Activated CD4-positive, alpha-beta T cell treated with anti-CD3 and anti-CD28 coated beads for 36 hours (primary cell): ENCODE measurements at regions not wholly inside any gene's neighbourhood (a gene's known extent, or its start where the extent isn't known, plus 50 kb on each side); places are given as distances from the start of the nearest gene placed in this dataset.

ENCODE experiments used
- ATAC-seq: fragments of 200-7000 bp; cut with Tn5 transposase; one replicate; pipeline ENCODE4 v1.10.0; 2021; ENCODE audit warnings: mild to moderate bottlenecking, moderate library complexity
- CTCF ChIA-PET: fragments of 350-600 bp; sonication (Branson Sonifier 250); formaldehyde crosslinking; loops from one replicate; lab custom pipeline; 2021; ENCODE audit warnings: antibody characterized with exemption; lab: Charles Lee
- POLR2A ChIA-PET: fragments of 350-600 bp; sonication (Branson Sonifier 250); formaldehyde crosslinking; loops from one replicate; lab custom pipeline; 2021; ENCODE audit warnings: antibody characterized with exemption, inconsistent platforms; lab: Charles Lee
- DNase-seq: peaks from one replicate; pipeline ENCODE4 v3.0.0-alpha.2; 2020
- H3K27ac Mint-ChIP-seq: one replicate; pipeline ENCODE4 v1.8.0; 2021; ENCODE audit warnings: mixed read lengths
- H3K27me3 Mint-ChIP-seq: one replicate; pipeline ENCODE4 v1.8.0; 2021; ENCODE audit warnings: mixed read lengths
- H3K36me3 Mint-ChIP-seq: one replicate; pipeline ENCODE4 v1.8.0; 2021; ENCODE audit warnings: low read depth, mixed read lengths
- H3K4me1 Mint-ChIP-seq: one replicate; pipeline ENCODE4 v1.8.0; 2021; ENCODE audit warnings: mixed read lengths
- H3K4me3 Mint-ChIP-seq: one replicate; pipeline ENCODE4 v1.8.0; 2021; ENCODE audit warnings: mild to moderate bottlenecking, moderate library complexity, mixed read lengths
- H3K9me3 Mint-ChIP-seq: one replicate; pipeline ENCODE4 v1.8.0; 2021; ENCODE audit warnings: low read depth, mixed read lengths
- intact Hi-C, 2 experiments: fragments of 100-400 bp; cut with DNase I in 1 of 2; cut with micrococcal nuclease in 1 of 2; formaldehyde crosslinking; loops; one replicate each; pipeline versions ENCODE4 v1.14.2 to v1.15.1; 2022 to 2024; cut with DNase I, micrococcal nuclease

- peaks cover 19% of the 10 kb centered on the region for H3K27me3 Mint-ChIP-seq
- DNase-seq = no peak
- H3K36me3 Mint-ChIP-seq = no peaks in the 10 kb centered on the region
- intact Hi-C loops = no loop called here
- ChIA-PET POLR2A (no interaction called here), CTCF (no interaction called here)
- no peak overlapping the region for H3K27ac Mint-ChIP-seq
- ATAC-seq = no peak
- peaks cover 4% of the 10 kb centered on the region for H3K9me3 Mint-ChIP-seq
- no peaks in the 10 kb centered on the region for H3K4me1 Mint-ChIP-seq
- H3K4me3 Mint-ChIP-seq = no peak overlapping the region
Measured at GRCh38 chr15:91685436-91685835, 168.1 kb upstream of the SLCO3A1 start.

- DNase-seq = no peak
- peaks cover 4% of the 10 kb centered on the region for H3K9me3 Mint-ChIP-seq
- POLR2A ChIA-PET = no interaction called here
- no peaks in the 10 kb centered on the region for H3K4me1 Mint-ChIP-seq
- no peaks in the 10 kb centered on the region for H3K36me3 Mint-ChIP-seq
- no peak for ATAC-seq
- CTCF ChIA-PET = no interaction called here
- intact Hi-C loops = no loop called here
- H3K4me3 Mint-ChIP-seq = no peak overlapping the region
- H3K27ac Mint-ChIP-seq = no peak overlapping the region
- H3K27me3 Mint-ChIP-seq = peaks cover 5% of the 10 kb centered on the region
Measured at GRCh38 chr15:91688811-91689210, 164.7 kb upstream of the SLCO3A1 start.

- Mint-ChIP-seq H3K27ac (no peak overlapping the region), H3K27me3 (no peaks in the 10 kb centered on the region), H3K36me3 (no peaks in the 10 kb centered on the region), H3K9me3 (peaks cover 4% of the 10 kb centered on the region), H3K4me1 (no peaks in the 10 kb centered on the region), H3K4me3 (no peak overlapping the region)
- ATAC-seq (no peak), DNase-seq (no peak)
- POLR2A ChIA-PET = no interaction called here
- CTCF ChIA-PET = interaction anchor here (1.4 kb wide), 1 partner anchor 16 kb away, joined by 3 read pairs; no protein-coding TSS in a partner anchor
- intact Hi-C loops = no loop called here
Measured at GRCh38 chr15:91689377-91689776, 164.1 kb upstream of the SLCO3A1 start.

DNA sequence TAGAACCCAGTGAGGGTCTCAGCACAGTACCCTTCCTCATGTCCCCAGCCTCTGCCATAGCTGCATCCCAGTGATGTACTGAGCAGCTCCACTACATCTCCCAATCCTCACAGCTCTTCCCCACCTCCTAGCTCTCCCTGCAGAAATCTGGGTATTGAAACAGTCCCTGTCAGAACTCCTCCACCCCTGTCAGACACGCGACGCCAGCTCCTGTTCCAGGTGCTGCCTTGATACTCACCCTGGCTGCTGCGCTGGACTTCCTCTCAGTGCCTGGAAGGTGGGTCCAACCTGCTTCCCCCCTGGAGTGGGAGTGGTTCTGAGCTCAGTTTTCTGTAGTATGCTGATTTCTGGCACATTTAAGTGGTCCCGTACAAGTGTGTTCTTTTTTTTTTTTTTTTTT is 160.9 kb upstream of the SLCO3A1 start:
- intact Hi-C loops = no loop called here
- H3K27me3 Mint-ChIP-seq = no peaks in the 10 kb centered on the region
- no peak for DNase-seq
- H3K4me1 Mint-ChIP-seq = no peaks in the 10 kb centered on the region
- CTCF ChIA-PET = interaction anchor here (2.4 kb wide), 1 partner anchor 13 kb away, joined by 11 read pairs; no protein-coding TSS in a partner anchor
- H3K9me3 Mint-ChIP-seq = peaks cover 4% of the 10 kb centered on the region
- no peaks in the 10 kb centered on the region for H3K36me3 Mint-ChIP-seq
- POLR2A ChIA-PET = interaction anchor here (0.6 kb wide), 1 partner anchor 338 kb away, joined by 3 read pairs; no protein-coding TSS in a partner anchor
- ATAC-seq = no peak
- H3K27ac Mint-ChIP-seq = no peak overlapping the region
- no peak overlapping the region for H3K4me3 Mint-ChIP-seq

- H3K4me1 Mint-ChIP-seq = no peaks in the 10 kb centered on the region
- CTCF ChIA-PET = interaction anchor here (2.4 kb wide), 1 partner anchor 12 kb away, joined by 11 read pairs; no protein-coding TSS in a partner anchor
- intact Hi-C loops = no loop called here
- DNase-seq = no peak
- H3K4me3 Mint-ChIP-seq = no peak overlapping the region
- POLR2A ChIA-PET = interaction anchor here (0.9 kb wide), 1 partner anchor 12 kb away, joined by 4 read pairs; no protein-coding TSS in a partner anchor
- no peaks in the 10 kb centered on the region for H3K9me3 Mint-ChIP-seq
- no peaks in the 10 kb centered on the region for H3K36me3 Mint-ChIP-seq
- H3K27ac Mint-ChIP-seq = no peak overlapping the region
- no peak for ATAC-seq
- no peaks in the 10 kb centered on the region for H3K27me3 Mint-ChIP-seq
Measured at GRCh38 chr15:91694131-91694830, 159.2 kb upstream of the SLCO3A1 start.

DNA sequence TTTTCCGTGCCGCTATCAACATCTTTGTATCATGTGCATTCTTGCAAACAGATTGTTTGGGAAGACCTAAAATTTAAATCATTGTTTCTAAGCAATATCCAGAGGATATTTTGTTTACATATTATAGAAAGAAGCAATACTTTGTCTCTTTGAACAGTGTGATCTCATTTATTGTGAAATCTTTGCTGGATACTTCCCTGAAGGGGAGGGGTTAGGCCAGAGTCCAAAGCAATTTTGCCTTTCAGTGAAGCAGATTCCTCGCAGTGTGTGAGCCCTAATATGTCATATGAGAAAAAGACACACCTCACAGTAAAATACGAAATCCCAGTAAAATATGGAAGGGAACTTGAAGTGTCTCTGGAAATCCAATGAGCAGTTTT is 158.7 kb upstream of the SLCO3A1 start:
- DNase-seq (no peak), ATAC-seq (no peak)
- Mint-ChIP-seq H3K4me1 (no peaks in the 10 kb centered on the region), H3K9me3 (no peaks in the 10 kb centered on the region), H3K4me3 (no peak overlapping the region), H3K27me3 (no peaks in the 10 kb centered on the region), H3K27ac (no peak overlapping the region), H3K36me3 (no peaks in the 10 kb centered on the region)
- intact Hi-C loops = no loop called here
- POLR2A ChIA-PET = interaction anchor here (0.9 kb wide), 1 partner anchor 11 kb away, joined by 4 read pairs; no protein-coding TSS in a partner anchor
- CTCF ChIA-PET = interaction anchor here (0.6 to 3.8 kb wide), 2 partner anchors 11 to 165 kb away, joined by 3 to 25 read pairs; no protein-coding TSS in a partner anchor

GRCh38 chr15:91695799-91696198 is 157.7 kb upstream of the SLCO3A1 start:
- DNase-seq = no peak
- no peak overlapping the region for H3K4me3 Mint-ChIP-seq
- H3K27ac Mint-ChIP-seq = no peak overlapping the region
- H3K4me1 Mint-ChIP-seq = no peaks in the 10 kb centered on the region
- H3K9me3 Mint-ChIP-seq = no peaks in the 10 kb centered on the region
- H3K27me3 Mint-ChIP-seq = no peaks in the 10 kb centered on the region
- H3K36me3 Mint-ChIP-seq = no peaks in the 10 kb centered on the region
- CTCF ChIA-PET = interaction anchor here (0.6 to 3.8 kb wide), 3 partner anchors 10 to 762 kb away, joined by 3 to 25 read pairs (median 3); no protein-coding TSS in a partner anchor
- no peak for ATAC-seq
- POLR2A ChIA-PET = interaction anchor here (0.6 kb wide), 1 partner anchor 287 kb away, joined by 3 read pairs; no protein-coding TSS in a partner anchor
- intact Hi-C loops = no loop called here

DNA sequence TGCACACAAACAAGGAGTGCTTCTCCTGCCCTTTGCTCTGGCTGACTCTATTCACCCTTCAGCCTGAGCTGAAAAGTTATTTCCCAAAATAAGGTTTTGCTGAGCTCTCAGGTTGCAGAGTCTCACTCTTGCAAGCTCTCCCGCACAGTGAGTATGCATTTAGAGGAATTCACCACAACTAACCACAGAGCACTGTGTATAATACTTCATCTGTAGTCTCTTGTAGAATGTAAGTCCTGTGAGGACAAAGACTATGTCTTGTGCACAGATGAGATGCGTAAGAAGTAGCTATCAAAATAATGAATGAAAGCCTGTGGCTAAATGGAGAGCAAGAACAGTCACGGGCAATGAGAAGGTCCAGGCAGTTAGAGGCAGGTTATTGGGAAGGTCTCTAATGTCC is 156.5 kb upstream of the SLCO3A1 start:
- Mint-ChIP-seq H3K4me1 (no peaks in the 10 kb centered on the region), H3K36me3 (no peaks in the 10 kb centered on the region), H3K4me3 (no peak overlapping the region), H3K27ac (no peak overlapping the region), H3K27me3 (no peaks in the 10 kb centered on the region), H3K9me3 (no peaks in the 10 kb centered on the region)
- intact Hi-C loops = no loop called here
- ChIA-PET POLR2A (no interaction called here), CTCF (interaction anchor here (3.8 kb wide), 1 partner anchor 9 kb away, joined by 25 read pairs; no protein-coding TSS in a partner anchor)
- ATAC-seq (no peak), DNase-seq (no peak)

- no peaks in the 10 kb centered on the region for H3K9me3 Mint-ChIP-seq
Measured at GRCh38 chr15:91698241-91698640, 155.3 kb upstream of the SLCO3A1 start.

DNA sequence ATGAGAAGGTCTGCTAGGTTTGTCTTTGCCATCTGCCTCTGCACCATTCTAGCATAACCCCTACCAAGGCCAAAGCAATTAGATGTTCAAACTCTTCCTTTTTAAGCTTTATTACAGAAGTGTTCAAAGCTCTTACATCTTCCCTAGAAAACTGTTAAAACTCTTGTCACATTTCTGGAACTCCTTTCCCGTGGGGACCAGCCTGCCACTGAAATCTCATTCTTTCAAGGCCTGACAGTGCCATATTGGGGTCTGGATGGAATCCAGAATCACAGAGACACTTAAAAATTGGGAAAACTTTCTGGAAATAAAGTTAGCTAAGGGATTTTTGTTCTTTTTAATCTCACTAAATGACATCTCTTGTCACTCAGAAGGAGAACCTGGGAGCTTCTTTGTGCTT is 153.8 kb upstream of the SLCO3A1 start:
- H3K9me3 Mint-ChIP-seq = no peaks in the 10 kb centered on the region
- no peak overlapping the region for H3K4me3 Mint-ChIP-seq
- DNase-seq = no peak
- no peaks in the 10 kb centered on the region for H3K4me1 Mint-ChIP-seq
- no peak overlapping the region for H3K27ac Mint-ChIP-seq
- ChIA-PET CTCF (interaction anchor here (0.6 to 1.0 kb wide), 3 partner anchors 378 to 1595 kb away, joined by 3 to 4 read pairs (median 3); no protein-coding TSS in a partner anchor), POLR2A (no interaction called here)
- H3K27me3 Mint-ChIP-seq = peaks cover 3% of the 10 kb centered on the region
- ATAC-seq = no peak
- intact Hi-C loops = loop anchor here in 1 of 2 experiments (10.0 kb wide), 1 partner anchor 925 kb away; no protein-coding TSS in a partner anchor
- H3K36me3 Mint-ChIP-seq = no peaks in the 10 kb centered on the region

More at GRCh38 chr15:91698241-91698640, 155.3 kb upstream of the SLCO3A1 start:
- Mint-ChIP-seq H3K36me3 (no peaks in the 10 kb centered on the region), H3K27ac (no peak overlapping the region), H3K4me1 (no peaks in the 10 kb centered on the region), H3K4me3 (no peak overlapping the region), H3K27me3 (peaks cover 3% of the 10 kb centered on the region)
- ATAC-seq (no peak), DNase-seq (no peak)
- POLR2A ChIA-PET = no interaction called here
- intact Hi-C loops = no loop called here
- CTCF ChIA-PET = interaction anchor here (0.6 to 3.8 kb wide), 3 partner anchors 8 to 243 kb away, joined by 3 to 25 read pairs (median 3); no protein-coding TSS in a partner anchor

GRCh38 chr15:91703274-91703673 is 150.2 kb upstream of the SLCO3A1 start:
- POLR2A ChIA-PET = no interaction called here
- peaks cover 17% of the 10 kb centered on the region for H3K4me1 Mint-ChIP-seq
- DNase-seq (no peak), ATAC-seq (no peak)
- H3K27ac Mint-ChIP-seq = no peak overlapping the region
- H3K27me3 Mint-ChIP-seq = peaks cover 3% of the 10 kb centered on the region
- intact Hi-C loops = loop anchor here in 1 of 2 experiments (10.0 kb wide), 1 partner anchor 922 kb away; no protein-coding TSS in a partner anchor
- CTCF ChIA-PET = interaction anchor here (2.0 kb wide), 1 partner anchor 376 kb away, joined by 5 read pairs; no protein-coding TSS in a partner anchor
- no peaks in the 10 kb centered on the region for H3K36me3 Mint-ChIP-seq
- H3K4me3 Mint-ChIP-seq = no peak overlapping the region
- H3K9me3 Mint-ChIP-seq = no peaks in the 10 kb centered on the region
